HEK293 (cell line): ENCODE measurements at regions not wholly inside any gene's neighbourhood (a gene's known extent, or its start where the extent isn't known, plus 50 kb on each side); places are given as distances from the start of the nearest gene placed in this dataset.

Experiments used
- CTCF ChIP-seq: fragments of 450-650 bp; formaldehyde crosslinking; IDR thresholded peaks from 2 replicates; pipeline ENCODE4 v1.5.1; 2016; ENCODE audit warnings: missing biosample characterization, missing genetic modification characterization
- EGR2 ChIP-seq: fragments of 450-650 bp; formaldehyde crosslinking; IDR thresholded peaks from 2 replicates; pipeline ENCODE4 v1.5.1; 2016; ENCODE audit warnings: low read depth, missing biosample characterization, missing genetic modification characterization
- GFI1B ChIP-seq: fragments of 450-650 bp; formaldehyde crosslinking; IDR thresholded peaks from 2 replicates; pipeline ENCODE4 v1.5.1; 2016; ENCODE audit warnings: missing biosample characterization, missing genetic modification characterization
- GLI4 ChIP-seq: fragments of 450-650 bp; formaldehyde crosslinking; IDR thresholded peaks from 2 replicates; pipeline ENCODE4 v1.5.1; 2016; ENCODE audit warnings: missing biosample characterization, missing genetic modification characterization
- GLIS1 ChIP-seq: fragments of 450-650 bp; formaldehyde crosslinking; IDR thresholded peaks from 2 replicates; pipeline ENCODE4 v1.5.1; 2016; ENCODE audit warnings: missing biosample characterization, missing genetic modification characterization
- HOXA7 ChIP-seq: sonication (generic); formaldehyde crosslinking; IDR thresholded peaks from 2 replicates; pipeline ENCODE4 v1.8.1; 2022; ENCODE audit warnings: missing genetic modification reagents, borderline replicate concordance
- KLF16 ChIP-seq: fragments of 450-650 bp; formaldehyde crosslinking; IDR thresholded peaks from 2 replicates; pipeline ENCODE4 v1.5.1; 2017; ENCODE audit warnings: missing biosample characterization, missing genetic modification characterization
- SCRT1 ChIP-seq: fragments of 450-650 bp; formaldehyde crosslinking; IDR thresholded peaks from 2 replicates; pipeline ENCODE4 v1.5.1; 2016; ENCODE audit warnings: missing biosample characterization, missing genetic modification characterization, borderline replicate concordance
- TSHZ1 ChIP-seq: fragments of 450-650 bp; formaldehyde crosslinking; IDR thresholded peaks from 2 replicates; pipeline ENCODE4 v1.5.1; 2016; ENCODE audit warnings: missing biosample characterization, missing genetic modification characterization, borderline replicate concordance
- YY1 ChIP-seq: fragments of 450-650 bp; formaldehyde crosslinking; IDR thresholded peaks from 2 replicates; pipeline ENCODE4 v1.5.1; 2018; ENCODE audit warnings: missing biosample characterization, missing genetic modification characterization
- YY2 ChIP-seq: fragments of 450-650 bp; formaldehyde crosslinking; IDR thresholded peaks from 2 replicates; pipeline ENCODE4 v1.5.1; 2016; ENCODE audit warnings: missing biosample characterization, missing genetic modification characterization
- ZBTB10 ChIP-seq: fragments of 450-650 bp; formaldehyde crosslinking; IDR thresholded peaks from 2 replicates; pipeline ENCODE4 v1.5.1; 2016; ENCODE audit warnings: missing biosample characterization, missing genetic modification characterization
- ZBTB20 ChIP-seq: fragments of 450-650 bp; formaldehyde crosslinking; IDR thresholded peaks from 2 replicates; pipeline ENCODE4 v1.5.1; 2016; ENCODE audit warnings: missing biosample characterization, missing genetic modification characterization
- ZFP3 ChIP-seq: fragments of 450-650 bp; formaldehyde crosslinking; IDR thresholded peaks from 2 replicates; pipeline ENCODE4 v1.5.1; 2016; ENCODE audit warnings: low read depth, missing biosample characterization, missing genetic modification characterization
- ZFP37 ChIP-seq: fragments of 450-650 bp; formaldehyde crosslinking; IDR thresholded peaks from 2 replicates; pipeline ENCODE4 v1.5.1; 2016; ENCODE audit warnings: missing biosample characterization, missing genetic modification characterization
- ZNF10 ChIP-seq: fragments of 450-650 bp; formaldehyde crosslinking; IDR thresholded peaks from 2 replicates; pipeline ENCODE4 v1.5.1; 2017; ENCODE audit warnings: missing biosample characterization, missing genetic modification characterization
- ZNF114 ChIP-seq: fragments of 450-650 bp; formaldehyde crosslinking; IDR thresholded peaks from 2 replicates; pipeline ENCODE4 v1.5.0; 2017; ENCODE audit warnings: missing biosample characterization, missing genetic modification characterization
- ZNF140 ChIP-seq: fragments of 450-650 bp; formaldehyde crosslinking; IDR thresholded peaks from 2 replicates; pipeline ENCODE4 v1.5.1; 2016; ENCODE audit warnings: missing biosample characterization, missing genetic modification characterization
- ZNF16 ChIP-seq: fragments of 450-650 bp; formaldehyde crosslinking; IDR thresholded peaks from 2 replicates; pipeline ENCODE4 v1.5.1; 2016; ENCODE audit warnings: low read depth, missing biosample characterization, missing genetic modification characterization
- ZNF2 ChIP-seq: fragments of 450-650 bp; formaldehyde crosslinking; IDR thresholded peaks from 2 replicates; pipeline ENCODE4 v1.5.1; 2016; ENCODE audit warnings: missing biosample characterization, missing genetic modification characterization
- ZNF221 ChIP-seq: fragments of 450-650 bp; formaldehyde crosslinking; IDR thresholded peaks from 2 replicates; pipeline ENCODE4 v1.5.1; 2017; ENCODE audit warnings: missing biosample characterization, missing genetic modification characterization, borderline replicate concordance
- ZNF24 ChIP-seq: fragments of 450-650 bp; formaldehyde crosslinking; IDR thresholded peaks from 2 replicates; pipeline ENCODE4 v1.5.1; 2016; ENCODE audit warnings: missing biosample characterization, missing genetic modification characterization
- ZNF292 ChIP-seq: fragments of 450-650 bp; formaldehyde crosslinking; IDR thresholded peaks from 2 replicates; pipeline ENCODE4 v1.5.1; 2016; ENCODE audit warnings: low read depth, missing biosample characterization, missing genetic modification characterization, borderline replicate concordance
- ZNF302 ChIP-seq: fragments of 450-650 bp; formaldehyde crosslinking; IDR thresholded peaks from 2 replicates; pipeline ENCODE4 v1.5.1; 2016; ENCODE audit warnings: missing biosample characterization, missing genetic modification characterization, low read depth
- ZNF354C ChIP-seq: fragments of 450-650 bp; formaldehyde crosslinking; IDR thresholded peaks from 2 replicates; pipeline ENCODE4 v1.5.1; 2016; ENCODE audit warnings: missing biosample characterization, missing genetic modification characterization, low read depth, borderline replicate concordance
- ZNF37A ChIP-seq: fragments of 450-650 bp; IDR thresholded peaks from 2 replicates; pipeline ENCODE4 v1.5.1; 2018; ENCODE audit warnings: missing biosample characterization, missing genetic modification characterization
- ZNF416 ChIP-seq: fragments of 450-650 bp; formaldehyde crosslinking; IDR thresholded peaks from 2 replicates; pipeline ENCODE4 v1.5.1; 2016; ENCODE audit warnings: missing biosample characterization, missing genetic modification characterization
- ZNF426 ChIP-seq: fragments of 450-650 bp; formaldehyde crosslinking; IDR thresholded peaks from 2 replicates; pipeline ENCODE4 v1.5.1; 2017; ENCODE audit warnings: missing biosample characterization, missing genetic modification characterization, mild to moderate bottlenecking, inconsistent platforms, moderate library complexity
- ZNF48 ChIP-seq: fragments of 450-650 bp; formaldehyde crosslinking; IDR thresholded peaks from 2 replicates; pipeline ENCODE4 v1.5.1; 2016; ENCODE audit warnings: missing biosample characterization, missing genetic modification characterization
- ZNF501 ChIP-seq: fragments of 450-650 bp; formaldehyde crosslinking; IDR thresholded peaks from 2 replicates; pipeline ENCODE4 v1.5.1; 2016; ENCODE audit warnings: missing biosample characterization, missing genetic modification characterization
- ZNF530 ChIP-seq: fragments of 450-650 bp; formaldehyde crosslinking; IDR thresholded peaks from 2 replicates; pipeline ENCODE4 v1.5.1; 2016; ENCODE audit warnings: low read depth, missing biosample characterization, missing genetic modification characterization
- ZNF549 ChIP-seq: fragments of 450-650 bp; IDR thresholded peaks from 2 replicates; pipeline ENCODE4 v1.5.1; 2018; ENCODE audit warnings: missing biosample characterization, missing genetic modification characterization, mild to moderate bottlenecking, inconsistent platforms, moderate library complexity
- ZNF596 ChIP-seq: fragments of 450-650 bp; IDR thresholded peaks from 2 replicates; pipeline ENCODE4 v1.5.0; 2018; ENCODE audit warnings: missing biosample characterization, mild to moderate bottlenecking, missing genetic modification characterization, moderate library complexity
- TF ChIP-seq, protein P1 (sequence below): fragments of 450-650 bp; formaldehyde crosslinking; IDR thresholded peaks from 2 replicates; pipeline ENCODE4 v1.5.1; 2016; ENCODE audit warnings: missing biosample characterization, missing genetic modification characterization

DNA sequence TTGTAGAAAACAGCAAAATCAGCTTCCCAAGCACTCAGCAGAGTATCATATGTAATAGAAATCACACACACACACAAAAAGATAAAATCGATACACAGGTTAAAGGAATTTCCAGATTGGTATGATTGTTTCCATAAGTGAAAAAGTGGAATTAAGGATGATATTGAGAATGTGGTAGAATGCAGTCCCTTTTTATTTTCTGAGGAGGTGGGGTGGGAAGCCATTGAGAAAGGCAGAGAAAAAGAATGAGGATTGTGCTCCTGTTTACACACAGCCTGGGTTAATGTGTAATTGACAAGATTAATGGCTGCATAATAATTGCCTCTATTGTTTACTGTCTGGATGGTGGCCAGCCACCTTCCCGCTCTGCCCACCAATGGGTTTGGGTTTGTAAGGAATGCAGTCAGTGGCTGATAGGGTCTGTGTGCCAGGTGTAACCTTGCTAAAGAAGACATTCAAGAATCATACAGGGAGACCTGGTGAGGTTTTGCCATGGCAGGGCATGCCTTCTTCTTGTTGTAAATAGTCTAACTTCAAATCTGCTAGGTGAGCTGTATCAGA is 177.2 kb upstream of the MAP3K1 start (continued):
- TF ChIP-seq ZNF596 (tag by site-specific recombination) (no peak), EGR2 (tag by site-specific recombination) (no peak), ZNF48 (tag by site-specific recombination) (no peak), ZNF416 (tag by site-specific recombination) (no peak), ZFP3 (tag by site-specific recombination) (no peak), TSHZ1 (tag by site-specific recombination) (no peak), YY1 (tag by site-specific recombination) (no peak), GLIS1 (tag by site-specific recombination) (no peak), ZFP37 (tag by site-specific recombination) (no peak), ZNF221 (tag by site-specific recombination) (no peak), ZNF501 (tag by site-specific recombination) (no peak), SCRT1 (tag by site-specific recombination) (no peak), ZNF37A (tag by site-specific recombination) (no peak), ZNF140 (tag by site-specific recombination) (no peak), ZNF16 (tag by site-specific recombination) (no peak), ZNF114 (tag by site-specific recombination) (no peak), ZNF292 (no peak), ZNF2 (tag by site-specific recombination) (no peak), HOXA7 (CRISPR knock-in tag) (no peak), YY2 (tag by site-specific recombination) (peak; percentile 20; the same call in 1 of the 2 replicates), ZBTB10 (tag by site-specific recombination) (no peak), ZNF426 (tag by site-specific recombination) (no peak), KLF16 (tag by site-specific recombination) (no peak), ZNF10 (tag by site-specific recombination) (no peak), CTCF (tag by site-specific recombination) (no peak), ZBTB20 (tag by site-specific recombination) (no peak), ZNF530 (tag by site-specific recombination) (no peak), ZNF24 (tag by site-specific recombination) (no peak), GLI4 (no peak), ZNF302 (tag by site-specific recombination) (no peak), ZNF354C (tag by site-specific recombination) (no peak), ZNF549 (no peak), GFI1B (tag by site-specific recombination) (no peak; the same call in 1 of the 2 replicates)
- TF ChIP-seq, protein P1, sequence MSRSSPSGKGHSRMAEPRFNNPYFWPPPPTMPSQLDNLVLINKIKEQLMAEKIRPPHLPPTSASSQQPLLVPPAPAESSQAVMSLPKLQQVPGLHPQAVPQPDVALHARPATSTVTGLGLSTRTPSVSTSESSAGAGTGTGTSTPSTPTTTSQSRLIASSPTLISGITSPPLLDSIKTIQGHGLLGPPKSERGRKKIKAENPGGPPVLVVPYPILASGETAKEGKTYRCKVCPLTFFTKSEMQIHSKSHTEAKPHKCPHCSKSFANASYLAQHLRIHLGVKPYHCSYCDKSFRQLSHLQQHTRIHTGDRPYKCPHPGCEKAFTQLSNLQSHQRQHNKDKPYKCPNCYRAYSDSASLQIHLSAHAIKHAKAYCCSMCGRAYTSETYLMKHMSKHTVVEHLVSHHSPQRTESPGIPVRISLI (tag by site-specific recombination), result no peak
